Occipital lobe (tissue), 1 donor: ENCODE measurements at regions not wholly inside any gene's neighbourhood (a gene's known extent, or its start where the extent isn't known, plus 50 kb on each side); places are given as distances from the start of the nearest gene placed in this dataset.
"Not testable (repeated sequence)": the region's sequence is repeated elsewhere in the genome, so short reads cannot be mapped to it uniquely, and the experiment has no call there.

Experiments
- DNase-seq: peaks from one replicate; lab custom pipeline; 2025; lab: John Stamatoyannopoulos, UW

DNA sequence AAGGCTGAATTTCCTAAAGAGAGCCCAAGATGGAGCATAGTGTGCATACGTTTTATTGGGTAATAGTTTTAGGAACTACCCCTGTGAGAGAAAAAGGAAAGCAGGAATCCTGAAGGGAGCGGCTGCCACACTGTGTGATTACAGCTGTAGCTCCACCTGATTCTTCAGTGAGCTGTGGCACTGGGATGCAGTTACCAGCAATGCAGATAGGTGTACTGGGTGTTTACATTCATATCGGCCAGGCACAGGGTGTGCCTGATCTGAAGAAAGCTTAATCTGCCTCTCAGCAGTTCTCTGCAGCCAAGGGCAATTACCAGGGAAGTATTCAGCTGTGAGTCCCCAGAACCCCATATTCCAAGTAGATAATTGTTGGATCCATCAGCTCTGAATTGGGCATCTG lies 1541.8 kb downstream of the EFNB2 start:
- DNase-seq: no peak

DNA sequence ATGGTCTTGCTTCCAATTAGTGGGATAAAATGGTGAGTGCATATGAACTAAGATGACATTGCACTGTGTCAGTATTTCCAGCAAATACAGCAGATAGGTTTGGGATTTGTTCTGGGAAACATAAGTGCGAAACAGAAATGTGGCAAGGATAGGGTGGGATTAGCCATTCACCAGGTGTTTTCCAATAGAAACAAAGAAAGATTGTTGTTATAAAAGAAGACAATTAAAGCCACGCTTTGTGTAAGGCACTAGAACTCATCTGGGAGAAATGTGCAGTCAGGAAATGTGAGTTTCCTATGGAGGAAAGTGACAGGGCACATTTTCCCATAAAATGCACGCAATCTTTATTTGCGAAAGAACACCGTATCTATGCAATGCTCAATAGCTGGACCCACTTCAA lies 1547.8 kb downstream of the EFNB2 start:
- DNase-seq: no peak

DNA sequence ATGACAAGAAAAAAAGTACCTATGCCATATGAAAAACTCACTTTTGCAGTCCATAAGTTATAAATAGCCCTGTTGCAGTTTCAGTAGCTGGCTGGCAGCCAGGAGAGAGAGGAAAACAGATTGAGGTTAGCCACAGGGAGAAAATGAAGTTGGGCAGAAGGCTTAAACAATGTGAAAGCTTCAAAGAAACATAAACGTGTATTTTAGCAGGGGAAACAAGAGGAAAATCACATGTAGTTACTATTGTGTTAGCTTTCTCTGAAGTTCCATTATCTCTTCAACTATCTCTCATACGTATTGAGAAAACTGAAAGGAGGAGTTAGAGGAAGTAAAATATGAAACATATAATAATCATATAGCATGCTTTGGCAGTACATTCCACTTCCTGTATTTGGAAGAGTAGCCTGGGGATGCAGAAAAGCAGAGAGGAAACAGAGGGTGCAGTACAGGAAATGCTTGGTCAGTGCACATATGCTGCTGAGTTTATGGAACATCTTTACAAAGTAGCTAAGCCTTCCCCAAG lies 1551.1 kb downstream of the EFNB2 start:
- no peak for DNase-seq

DNA sequence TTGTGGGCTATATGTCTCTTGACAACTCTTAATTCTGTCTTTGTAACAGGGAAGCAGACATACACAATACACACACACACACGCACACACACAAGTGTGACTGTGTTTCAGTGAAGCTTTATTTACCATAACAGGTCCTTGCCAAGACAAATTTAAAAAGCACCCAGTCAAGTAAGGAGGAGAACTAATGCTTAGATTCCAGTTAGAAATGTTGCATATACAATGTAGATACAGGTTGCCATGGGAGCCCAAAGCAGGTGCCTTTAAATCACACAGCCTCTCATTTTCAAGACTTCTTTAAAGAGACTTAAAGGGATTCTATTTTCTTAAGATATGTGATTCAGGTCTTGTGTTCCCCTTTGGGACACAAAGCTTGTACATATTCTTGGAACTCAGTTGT lies 1551.9 kb downstream of the EFNB2 start:
- no peak for DNase-seq

DNA sequence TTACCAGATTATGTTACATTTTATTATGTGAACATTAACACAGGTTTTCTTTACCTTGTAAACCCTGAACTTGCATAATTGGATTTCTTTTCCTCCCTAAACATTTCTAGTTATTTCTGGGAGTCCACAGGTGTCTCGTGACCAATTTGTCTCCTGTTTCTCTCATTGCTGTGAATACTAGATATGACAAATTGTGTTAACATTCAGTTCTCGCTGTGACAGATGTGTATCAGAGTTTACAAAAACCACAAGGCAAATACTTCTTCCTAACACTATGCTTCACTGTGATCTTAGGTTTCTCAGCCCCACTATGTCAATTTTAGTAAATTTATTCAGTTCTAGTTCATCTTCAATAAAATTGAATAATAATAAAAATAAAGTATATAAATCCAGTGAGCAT lies 1554.9 kb downstream of the EFNB2 start:
- DNase-seq: no peak

DNA sequence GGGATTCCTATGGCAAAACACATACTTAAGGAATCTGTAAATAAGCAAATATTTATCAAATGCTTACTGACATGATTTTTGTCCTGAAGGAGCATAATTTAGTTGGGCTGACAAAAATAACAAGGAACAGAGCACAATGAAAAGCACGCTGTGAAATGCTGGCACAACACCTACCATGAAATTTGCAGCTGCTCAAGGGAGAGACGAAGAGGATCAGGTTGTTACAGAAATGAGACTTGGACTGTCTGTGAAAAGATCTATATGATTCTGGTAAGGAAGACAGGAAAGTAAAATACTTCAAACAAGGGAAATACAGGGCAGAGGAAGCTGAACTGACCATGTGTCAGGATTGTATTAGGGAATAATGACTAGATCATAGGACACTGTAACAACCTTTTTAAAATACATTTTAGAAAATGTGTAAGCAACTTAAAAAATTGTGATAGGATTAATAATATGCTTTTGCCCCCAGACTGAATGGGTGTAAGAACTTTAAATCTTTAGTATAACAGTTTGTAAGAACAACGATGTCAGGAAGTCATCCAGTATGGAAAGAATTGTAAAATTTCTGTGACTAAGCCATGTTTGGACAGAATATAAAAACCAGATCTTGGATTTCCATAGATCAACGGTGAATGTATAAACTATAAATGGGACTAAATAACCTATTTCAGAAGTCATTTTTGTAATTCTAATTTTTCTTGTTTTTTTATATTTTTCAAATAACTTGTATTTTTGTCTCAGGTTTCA lies 1556.0 kb downstream of the EFNB2 start:
- no peak for DNase-seq

DNA sequence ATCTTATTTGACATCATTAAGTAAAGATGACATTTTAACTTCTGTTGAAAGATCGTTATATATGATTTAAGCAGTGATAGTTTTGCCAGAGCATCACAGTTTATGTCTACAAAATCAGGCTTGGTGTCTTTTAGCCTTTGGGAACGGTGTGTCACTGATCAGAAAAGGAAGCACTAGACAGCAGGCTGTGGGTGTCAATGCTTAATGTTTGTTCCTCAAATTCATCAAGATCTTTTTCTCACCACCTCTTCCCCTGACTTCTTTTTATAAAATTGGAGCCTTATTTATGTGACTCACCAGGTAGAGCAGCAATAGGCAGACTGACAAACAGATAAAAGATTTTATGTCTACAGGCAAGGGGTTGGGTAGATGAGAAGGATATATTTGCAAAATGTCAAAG lies 1558.5 kb downstream of the EFNB2 start:
- no peak for DNase-seq

DNA sequence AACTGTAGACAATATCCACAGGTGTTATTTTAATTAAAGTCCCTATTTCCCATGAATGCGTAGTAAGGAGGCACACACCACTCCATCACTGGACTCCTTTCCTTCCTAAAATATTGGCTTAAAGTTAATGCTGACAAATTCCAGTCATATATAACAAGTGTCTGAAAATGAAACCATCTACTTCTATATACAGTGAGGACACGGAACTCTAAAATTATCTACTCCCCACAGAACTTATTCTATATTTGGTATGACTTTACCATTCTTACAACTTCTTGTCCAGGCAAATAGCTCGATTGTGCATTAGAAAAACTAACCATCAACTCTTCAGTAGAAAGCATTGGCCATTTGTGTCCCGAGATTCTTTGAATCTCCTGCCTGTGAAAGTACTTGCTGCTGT lies 1560.2 kb downstream of the EFNB2 start:
- DNase-seq: no peak

DNA sequence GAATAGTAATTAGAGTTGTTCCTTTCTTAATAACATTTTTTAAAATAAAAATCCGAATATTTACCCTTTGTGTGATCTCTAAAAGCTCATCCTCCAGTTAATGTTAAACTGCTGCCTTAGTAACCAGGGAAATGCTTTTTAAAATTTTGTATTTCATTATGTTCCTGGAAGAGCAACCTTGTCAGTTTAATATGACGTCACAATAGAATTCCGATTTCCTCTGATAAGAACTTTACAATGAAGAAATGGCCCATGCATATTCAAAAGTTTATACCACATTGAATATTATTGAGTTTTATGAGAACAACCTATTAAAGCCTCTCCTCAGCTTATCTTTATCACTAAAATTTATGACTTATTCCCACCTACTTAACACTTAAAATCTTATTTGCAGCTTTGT lies 1566.6 kb downstream of the EFNB2 start:
- DNase-seq: no peak

DNA sequence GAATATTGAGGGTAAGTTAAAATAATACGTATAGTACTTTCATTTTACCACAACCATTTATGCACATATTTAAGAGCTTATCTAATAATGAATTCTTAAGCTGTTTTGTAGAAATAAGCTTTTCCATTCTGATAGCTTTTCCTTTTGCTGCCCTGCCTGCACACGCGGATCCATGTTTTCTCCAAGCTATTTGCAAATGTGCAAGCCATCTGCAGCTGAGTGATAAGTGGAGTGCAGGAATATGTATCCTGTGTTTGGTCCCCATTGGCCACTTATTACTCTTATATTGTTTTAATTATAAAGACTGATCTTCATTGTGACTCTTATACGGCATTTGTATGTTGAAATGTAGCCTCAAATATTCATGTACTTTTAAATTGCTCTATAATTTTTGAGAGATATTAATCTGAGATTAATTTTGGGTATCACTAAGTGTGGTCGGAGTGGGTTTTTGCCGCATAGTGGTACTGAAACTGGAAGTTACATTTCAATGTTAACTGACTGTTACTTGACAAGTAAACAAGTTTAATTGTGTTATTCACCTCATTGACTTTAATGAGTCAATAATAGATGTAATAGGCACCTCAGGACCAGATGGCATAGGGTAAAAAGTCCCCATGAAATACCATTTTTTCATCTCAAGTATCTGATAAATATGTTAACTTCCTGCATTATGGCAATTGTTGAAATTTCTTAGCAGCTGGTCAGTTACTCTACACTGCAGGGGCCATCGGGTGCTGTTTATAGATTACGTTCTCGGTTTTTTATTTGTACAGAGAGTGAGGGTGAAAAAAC lies 1567.4 kb downstream of the EFNB2 start:
- DNase-seq: no peak

DNA sequence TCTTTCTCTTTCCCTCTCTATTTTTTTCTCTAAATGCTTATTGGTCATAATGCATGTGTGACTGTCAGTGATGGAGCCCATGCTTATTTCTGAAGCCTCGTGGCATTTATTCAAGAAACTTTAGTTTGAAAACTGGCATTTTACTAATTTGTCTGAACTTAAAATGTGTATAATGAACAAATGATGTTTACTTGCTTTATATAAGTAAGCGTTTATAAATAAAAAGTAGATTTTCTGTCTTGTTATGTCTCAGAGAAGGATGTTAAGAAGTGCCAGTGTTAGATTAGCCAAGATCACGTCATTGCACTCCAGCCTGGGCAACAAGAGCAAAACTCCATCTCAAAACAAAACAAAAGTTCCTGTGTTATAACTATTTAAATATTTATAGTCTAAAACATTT lies 1568.1 kb downstream of the EFNB2 start:
- no peak for DNase-seq

DNA sequence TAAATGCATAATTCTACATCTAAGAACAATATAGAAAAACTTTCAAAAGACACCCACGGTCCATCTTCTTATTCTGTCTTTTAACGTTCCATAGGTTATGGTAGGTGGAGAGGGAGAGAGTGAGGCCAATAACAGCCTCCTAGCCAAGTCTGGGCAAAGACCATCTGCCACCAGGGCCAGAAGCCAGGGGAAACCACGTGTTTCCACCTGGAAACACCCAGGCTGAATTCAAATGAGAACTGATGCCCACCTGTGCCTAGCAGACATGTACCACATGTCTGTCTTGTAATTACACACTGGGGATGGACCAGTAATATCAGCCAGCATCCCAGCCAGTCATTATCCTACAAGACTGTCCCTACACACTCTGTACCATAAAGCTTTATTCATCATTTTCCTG lies 1573.1 kb downstream of the EFNB2 start:
- DNase-seq: no peak

DNA sequence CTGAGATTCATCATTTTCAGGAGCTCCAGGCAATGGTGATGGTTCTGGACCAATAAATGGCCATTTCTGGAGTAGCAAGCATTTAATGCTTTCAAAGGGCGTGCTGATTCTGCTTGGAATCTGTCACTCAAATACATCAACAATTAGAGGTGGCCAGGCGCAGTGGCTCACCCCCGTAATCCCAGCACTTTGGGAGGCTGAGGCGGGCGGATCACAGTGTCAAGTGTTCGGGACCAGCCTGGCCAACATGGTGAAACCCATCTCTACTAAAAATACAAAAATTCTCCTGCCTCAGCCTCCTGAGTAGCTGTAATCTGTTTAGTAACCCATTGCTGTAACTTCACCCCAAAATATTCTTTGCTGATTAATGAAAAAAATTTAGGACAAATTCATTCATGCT lies 1574.2 kb downstream of the EFNB2 start:
- no peak for DNase-seq

DNA sequence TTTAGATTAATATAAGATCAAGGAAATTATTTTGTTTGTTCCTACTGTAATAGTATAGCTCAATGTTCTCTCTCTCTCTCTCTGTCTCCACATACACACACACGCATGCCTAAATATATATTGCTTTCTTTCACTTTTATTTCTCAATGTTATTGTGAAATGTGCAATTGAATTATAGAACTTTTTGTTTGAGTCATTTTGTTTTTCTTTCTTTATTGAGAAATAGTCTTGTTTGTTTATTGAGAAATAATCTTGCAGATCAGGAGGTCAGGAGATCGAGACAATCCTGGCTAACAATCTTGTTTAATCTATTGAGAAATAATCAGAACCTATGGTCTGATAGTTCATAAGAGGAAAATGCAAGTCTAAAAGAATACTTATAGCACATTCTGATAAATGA lies 1581.3 kb downstream of the EFNB2 start:
- DNase-seq: no peak

DNA sequence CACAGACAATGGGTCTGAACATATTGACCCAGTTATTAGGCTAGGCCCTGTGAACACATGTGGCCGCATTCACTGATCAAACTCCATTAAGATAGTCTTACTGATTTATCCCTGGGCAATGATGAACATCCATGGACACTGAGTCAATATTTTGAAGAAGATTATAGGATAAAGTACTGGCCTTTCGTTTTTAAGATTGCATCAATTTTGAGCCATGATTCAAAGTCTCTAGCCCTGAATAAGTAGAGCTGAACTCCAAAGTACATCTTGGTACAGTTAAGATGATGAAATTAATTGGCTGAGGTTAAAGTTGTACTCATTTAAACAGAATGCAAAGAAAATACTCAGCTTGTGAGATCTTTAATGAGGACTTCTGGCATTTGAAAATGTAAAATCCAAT lies 1581.9 kb downstream of the EFNB2 start:
- no peak for DNase-seq

DNA sequence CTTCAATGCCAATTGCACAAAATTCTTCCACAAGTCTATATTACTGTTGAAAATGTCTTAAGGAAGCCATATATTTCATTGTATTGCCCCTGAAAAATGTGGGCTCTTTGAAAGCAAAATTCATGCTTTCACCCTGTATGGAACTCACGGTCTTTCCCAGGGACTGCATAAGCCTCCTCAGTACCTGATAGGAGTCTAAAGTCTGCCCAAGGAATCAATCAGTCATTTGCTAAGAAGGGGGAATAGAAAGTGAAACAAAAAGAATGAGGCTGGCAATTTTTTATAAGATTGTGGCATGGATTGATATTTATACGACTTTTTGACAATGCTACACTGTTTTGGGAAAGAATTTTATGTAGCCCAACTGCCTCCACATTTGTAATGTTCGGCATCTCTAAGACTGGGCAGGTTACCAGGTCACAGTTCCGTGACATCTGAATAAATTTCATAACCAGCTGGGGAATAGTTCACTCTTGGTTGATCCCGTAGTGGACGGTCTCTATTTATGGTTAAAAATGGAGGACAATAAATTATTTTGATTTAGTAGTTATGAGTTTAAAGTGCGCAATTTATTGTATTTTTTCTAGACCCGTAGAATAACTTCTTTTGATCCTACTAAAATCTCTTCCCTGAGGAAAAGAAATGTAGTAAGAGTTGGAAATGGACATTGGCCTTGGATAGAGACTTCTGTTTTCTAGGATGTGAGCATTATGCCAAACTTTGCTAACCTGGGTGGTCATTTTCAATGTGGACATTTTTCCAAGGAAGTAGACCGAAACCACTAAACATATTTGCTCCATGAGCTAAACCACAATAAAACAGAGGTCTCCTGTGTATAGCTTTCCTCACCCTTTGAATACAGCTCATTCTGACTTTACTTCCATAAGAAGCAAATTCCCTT lies 1585.4 kb downstream of the EFNB2 start:
- no peak for DNase-seq

DNA sequence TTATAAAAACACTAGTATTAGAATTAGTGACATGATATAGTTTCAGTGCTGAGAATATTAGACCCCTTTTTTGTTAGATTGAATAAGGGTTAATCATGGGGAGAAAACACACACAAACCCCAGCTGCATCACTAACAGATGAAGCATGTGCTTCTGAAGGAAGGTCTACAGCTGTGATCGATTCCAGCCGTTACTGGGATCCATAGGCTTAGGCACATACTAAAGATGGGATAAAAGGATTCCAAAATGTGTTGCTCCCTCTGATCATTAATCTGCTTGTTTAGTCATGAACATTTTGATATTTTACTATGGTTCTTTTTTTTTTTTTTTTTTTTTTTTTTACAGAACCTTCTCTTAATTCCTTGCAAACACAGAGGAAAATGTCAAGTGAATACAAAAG lies 1591.3 kb downstream of the EFNB2 start:
- no peak for DNase-seq

DNA sequence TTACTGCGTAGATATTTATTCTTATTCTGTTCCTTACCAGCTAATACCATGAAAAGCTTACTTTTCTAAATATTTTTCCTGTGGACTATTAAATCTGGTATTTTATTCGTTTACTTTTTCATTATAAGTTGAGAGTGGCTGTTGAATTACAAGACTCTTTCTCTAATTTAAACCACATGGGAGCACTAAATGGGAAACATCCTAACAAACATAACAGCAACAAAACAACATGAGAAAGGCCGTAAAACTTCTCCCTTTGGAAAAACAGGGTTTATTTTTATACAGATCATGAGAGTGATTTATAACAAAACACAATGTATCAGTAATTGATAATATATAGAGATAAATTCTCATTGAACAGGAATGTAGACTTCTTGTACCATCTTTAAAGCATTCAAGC lies 1592.1 kb downstream of the EFNB2 start:
- no peak for DNase-seq

DNA sequence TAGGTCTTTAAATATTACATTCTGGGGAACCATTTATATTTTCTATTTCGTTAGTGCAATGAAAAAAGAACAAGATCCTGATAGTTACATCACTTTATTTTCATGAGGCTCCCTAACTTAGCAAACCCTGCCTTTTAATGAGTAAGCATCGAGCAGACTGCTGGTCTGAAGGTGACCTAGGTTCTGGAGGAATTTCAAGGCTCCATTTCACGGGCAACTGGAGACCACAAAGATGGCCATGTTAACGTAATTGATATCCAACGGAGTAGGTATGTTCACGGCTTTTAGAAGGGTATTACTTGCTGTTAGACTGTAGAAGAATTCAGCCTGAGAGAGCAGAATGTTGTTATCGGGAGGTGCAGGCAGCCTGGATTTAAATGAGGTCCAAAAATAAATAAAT lies 1597.6 kb downstream of the EFNB2 start:
- DNase-seq: no peak

DNA sequence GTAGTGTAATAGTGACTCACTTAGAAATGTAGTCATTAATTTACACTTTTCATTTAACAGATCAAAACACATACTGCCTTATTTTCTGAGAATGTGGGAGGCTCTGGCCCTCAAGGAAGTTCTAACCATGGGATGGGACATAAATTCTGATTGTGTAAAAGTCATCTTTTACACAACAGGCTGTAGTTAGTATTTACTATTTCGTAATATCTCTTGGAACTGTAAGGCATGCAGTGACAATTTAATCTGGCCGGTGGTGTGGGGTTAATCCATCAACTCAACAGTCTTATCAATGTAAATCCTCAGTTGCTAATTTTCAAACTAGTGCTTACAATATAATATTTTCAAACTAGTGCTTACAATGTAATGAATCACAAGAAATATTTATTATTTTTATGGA lies 1599.2 kb downstream of the EFNB2 start:
- DNase-seq: no peak

DNA sequence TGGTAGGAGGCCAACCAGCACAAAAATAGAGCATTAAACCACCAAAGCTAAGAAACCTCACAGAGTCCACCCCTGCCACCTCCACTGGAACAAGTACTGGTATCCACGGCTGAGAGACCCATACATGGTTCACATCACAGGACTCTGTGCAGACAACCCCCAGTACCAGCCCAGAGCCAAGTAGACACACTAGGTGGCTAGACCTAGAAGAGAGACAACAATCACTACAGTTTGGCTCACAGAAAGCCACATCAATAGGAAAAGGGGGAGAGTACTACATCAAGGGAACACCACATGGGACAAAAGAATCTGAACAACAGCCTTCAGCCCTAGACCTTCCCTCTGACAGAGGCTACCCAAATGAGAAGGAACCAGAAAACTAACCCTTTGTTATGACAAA lies 1614.9 kb downstream of the EFNB2 start:
- DNase-seq: not testable (repeated sequence)

DNA sequence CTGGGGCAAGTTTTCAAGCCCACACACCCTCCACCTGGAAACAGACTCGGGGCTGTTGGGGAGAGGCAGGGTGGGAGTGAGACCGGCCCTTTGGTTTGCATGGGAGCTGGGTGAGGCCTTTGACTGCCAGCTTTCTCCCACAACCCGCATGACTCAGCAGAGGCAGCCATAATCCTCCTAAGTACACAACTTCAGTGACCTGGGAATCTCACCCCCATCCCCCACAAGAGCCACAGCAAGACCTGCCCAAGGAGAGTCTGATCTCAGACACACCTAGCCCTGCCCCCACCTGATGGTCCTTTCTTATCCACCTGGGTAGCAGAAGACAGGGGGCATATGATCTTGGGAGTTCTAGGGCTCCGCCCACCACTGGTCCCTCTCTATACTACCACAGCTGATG lies 1615.4 kb downstream of the EFNB2 start:
- DNase-seq: no peak
